GM21786 (cell line): ENCODE measurements at regions not wholly inside any gene's neighbourhood (a gene's known extent, or its start where the extent isn't known, plus 50 kb on each side); places are given as distances from the start of the nearest gene placed in this dataset.
A peak's percentile ranks its signal among the peaks of the same experiment; 100 is the strongest.

Experiments
- ATAC-seq: cut with Tn5 transposase; IDR thresholded peaks from one replicate; pipeline ENCODE4 v1.9.1; 2021; ENCODE audit not compliant: unreplicated experiment

DNA sequence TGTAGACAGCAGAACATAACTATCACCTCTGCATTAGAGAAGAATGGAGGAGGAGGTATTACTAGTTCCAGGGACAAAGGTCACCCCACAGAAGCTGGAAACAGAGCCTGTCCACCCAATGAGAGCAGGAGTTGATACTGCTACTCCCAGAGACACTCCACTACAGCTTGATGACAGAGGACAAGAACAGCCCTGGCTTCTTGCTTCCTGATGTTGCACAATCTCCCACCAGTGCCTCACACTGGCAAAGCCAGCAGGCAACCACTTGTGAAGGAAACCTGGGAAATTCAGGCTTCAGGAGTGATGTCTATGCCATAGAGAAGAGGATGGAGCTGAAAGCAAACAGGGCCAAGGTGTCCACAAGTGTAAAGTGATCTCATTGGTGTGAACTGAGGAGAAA is 78.0 kb upstream of the POU1F1 start:
- no peak for ATAC-seq

- no peak for ATAC-seq
Observed at GRCh38 chr3:87351937-87352336, 75.6 kb upstream of the POU1F1 start.

DNA sequence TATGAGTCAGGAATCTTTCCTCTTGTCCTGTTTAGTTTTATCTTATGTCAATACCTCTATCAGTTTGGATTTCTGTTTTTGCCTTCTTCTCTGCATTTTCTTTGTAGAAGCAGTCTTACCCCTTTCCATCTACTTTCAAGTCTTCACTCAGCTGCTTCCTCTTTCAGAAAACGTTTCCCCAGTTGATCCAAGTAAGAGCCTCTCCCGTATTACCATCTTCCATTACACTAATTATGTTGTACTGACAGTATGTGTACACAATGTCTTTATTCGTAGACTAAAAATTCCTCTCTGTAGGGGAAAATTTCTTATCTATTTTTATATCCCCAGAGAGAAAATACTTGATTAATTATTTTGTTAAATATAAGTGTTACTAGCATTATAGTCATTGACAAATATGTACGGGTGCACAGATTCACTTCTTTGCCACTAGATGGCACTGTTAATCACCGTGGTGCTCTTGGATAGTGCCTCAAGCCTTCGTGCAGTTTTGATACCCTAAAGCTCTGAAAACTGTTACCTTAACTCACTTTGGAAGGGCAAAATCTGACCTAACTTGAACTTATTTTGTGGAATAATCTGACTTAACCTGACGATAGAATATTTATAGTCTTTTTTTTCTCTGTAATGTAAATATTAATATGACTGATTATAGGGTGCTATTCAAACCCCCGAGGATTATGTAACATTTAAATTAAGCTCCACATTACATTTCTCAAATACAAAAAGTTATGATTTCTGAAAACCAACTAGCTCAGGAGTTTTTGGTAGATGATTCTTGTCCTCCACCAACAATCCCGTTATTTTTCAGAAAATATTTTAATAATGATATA is 74.2 kb upstream of the POU1F1 start:
- peak; percentile 98 for ATAC-seq

DNA sequence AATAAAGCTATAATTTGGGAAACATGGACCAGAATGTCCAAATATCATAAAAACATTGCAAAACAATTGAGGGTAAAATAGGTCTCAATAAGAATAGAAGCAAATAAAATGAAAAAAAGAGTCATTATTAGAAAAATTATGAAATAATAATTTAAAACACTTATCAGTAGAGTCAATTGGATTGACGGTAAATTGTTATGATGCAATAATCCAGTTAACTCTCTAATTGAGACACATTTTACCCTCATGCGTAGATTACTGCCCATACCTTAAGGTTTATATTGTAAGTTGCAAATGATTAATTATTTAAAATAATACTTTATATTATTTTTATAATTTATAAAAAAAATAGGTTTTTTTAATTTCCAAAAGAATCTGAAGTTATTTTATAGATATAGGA is 73.4 kb upstream of the POU1F1 start:
- ATAC-seq = no peak

GRCh38 chr3:87336761-87337160 is 60.4 kb upstream of the POU1F1 start:
- no peak for ATAC-seq

DNA sequence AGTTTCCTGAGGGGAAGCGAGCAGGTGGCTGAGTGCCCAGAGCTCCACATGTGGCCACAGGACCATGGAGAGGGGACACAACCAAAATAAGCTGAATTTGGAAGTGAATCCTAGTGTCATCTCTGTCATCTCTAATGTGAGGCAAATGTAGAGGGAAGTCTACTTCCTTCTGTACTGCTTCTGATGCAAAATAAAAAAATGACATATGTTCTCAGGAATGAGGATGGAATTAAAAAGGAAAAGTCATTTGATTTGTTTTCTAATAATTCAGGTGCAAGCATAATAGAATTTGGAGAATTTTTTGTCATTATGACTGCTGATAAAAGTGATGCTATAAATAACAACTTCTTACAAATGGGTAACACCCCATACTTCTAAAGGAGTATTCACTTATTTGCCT is 59.5 kb upstream of the POU1F1 start:
- no peak for ATAC-seq

DNA sequence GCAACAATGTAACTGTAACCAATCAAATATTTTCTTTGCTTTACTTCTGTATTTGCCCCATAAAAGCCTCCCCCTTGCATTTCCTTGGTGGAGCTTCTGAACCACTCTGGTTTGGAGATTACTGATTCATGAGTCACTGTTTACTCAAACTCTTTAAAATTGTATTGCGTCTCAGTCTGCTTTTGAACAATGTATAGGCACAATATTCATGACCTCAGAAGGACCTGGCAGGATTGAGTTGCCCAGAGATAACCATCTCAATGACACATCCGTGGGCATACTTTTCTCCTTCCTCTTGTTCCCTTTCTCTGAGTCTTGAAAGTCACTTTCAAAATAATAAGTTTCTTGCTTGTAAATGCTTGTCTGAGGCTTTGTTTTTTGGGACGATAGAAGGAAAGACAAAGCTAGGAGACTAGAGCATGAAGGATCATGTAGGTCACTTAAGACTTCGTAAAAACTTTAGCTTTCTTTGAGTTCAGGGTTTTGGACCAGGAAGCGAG is 57.1 kb upstream of the POU1F1 start:
- ATAC-seq = peak; percentile 76

DNA sequence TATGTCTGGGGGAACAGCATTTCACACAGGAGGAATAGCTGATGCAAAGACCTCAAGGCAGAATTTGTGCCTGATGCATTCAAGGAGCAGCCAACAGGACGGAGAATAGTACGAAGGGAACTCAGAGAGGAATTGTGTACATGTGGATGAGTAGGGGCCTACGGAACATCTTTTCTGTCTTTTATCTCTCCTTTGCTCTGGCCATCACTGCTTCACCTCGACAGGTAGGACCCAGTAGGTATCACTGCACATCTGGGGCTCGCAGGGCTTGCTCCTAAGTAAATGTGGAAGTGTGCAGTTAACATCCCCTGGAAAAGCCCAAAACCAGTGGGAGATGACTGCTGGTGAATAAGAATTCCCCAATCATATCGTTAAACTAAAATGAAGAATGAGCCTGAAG is 56.4 kb upstream of the POU1F1 start:
- ATAC-seq = no peak

DNA sequence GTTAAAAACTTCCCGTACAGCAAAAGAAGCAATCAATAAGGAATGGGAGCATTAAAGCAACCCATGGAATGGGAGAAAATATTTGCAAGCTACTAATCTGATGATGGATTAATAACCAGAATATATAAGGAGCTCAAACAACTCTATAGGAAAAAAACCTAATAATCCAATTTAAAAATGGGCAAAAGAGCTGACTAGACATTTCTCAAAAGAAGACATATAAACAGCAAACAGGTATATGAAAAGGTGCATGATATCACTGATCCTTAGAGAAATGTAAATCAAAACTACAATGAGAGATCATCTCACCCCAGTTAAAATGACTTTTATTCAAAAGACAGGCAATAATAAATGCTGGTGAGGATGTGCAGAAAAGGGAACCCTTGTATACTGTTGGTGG is 52.7 kb upstream of the POU1F1 start:
- ATAC-seq = no peak
